ENCODE measurements at regions not wholly inside any gene's neighbourhood (a gene's known extent, or its start where the extent isn't known, plus 50 kb on each side); places are given as distances from the start of the nearest gene placed in this dataset.

GRCh38 chr1:30417001-30417700 is 306.2 kb downstream of the MATN1 start:
- no peak for DNase-seq

- DNase-seq, result no peak
Measured at GRCh38 chr1:30416221-30416820, 307.1 kb downstream of the MATN1 start.

- no peak for DNase-seq
Measured at GRCh38 chr1:30415171-30415940, 308.0 kb downstream of the MATN1 start.

GRCh38 chr1:30414851-30415165 is 308.6 kb downstream of the MATN1 start:
- DNase-seq, result no peak

- no peak for DNase-seq
Measured at GRCh38 chr1:30414086-30414850, 309.1 kb downstream of the MATN1 start.

- no peak for DNase-seq
Measured at GRCh38 chr1:30413606-30414005, 309.8 kb downstream of the MATN1 start.

GRCh38 chr1:30413111-30413440 is 310.3 kb downstream of the MATN1 start:
- no peak for DNase-seq

GRCh38 chr1:30412241-30413110 is 310.9 kb downstream of the MATN1 start:
- DNase-seq, result no peak

GRCh38 chr1:30411206-30411605 is 312.2 kb downstream of the MATN1 start:
- no peak for DNase-seq

- no peak for DNase-seq
Measured at GRCh38 chr1:30410153-30410851, 313.1 kb downstream of the MATN1 start.

- DNase-seq, result no peak
Measured at GRCh38 chr1:30409476-30410152, 313.8 kb downstream of the MATN1 start.

GRCh38 chr1:30407865-30408580 is 315.4 kb downstream of the MATN1 start:
- DNase-seq, result no peak

- DNase-seq, result no peak
Measured at GRCh38 chr1:30406996-30407864, 316.2 kb downstream of the MATN1 start.

- no peak for DNase-seq
Measured at GRCh38 chr1:30405631-30406212, 317.7 kb downstream of the MATN1 start.

GRCh38 chr1:30405081-30405480 is 318.3 kb downstream of the MATN1 start:
- DNase-seq, result no peak

GRCh38 chr1:30404341-30404740 is 319.0 kb downstream of the MATN1 start:
- no peak for DNase-seq

- DNase-seq, result no peak
Measured at GRCh38 chr1:30403726-30404125, 319.7 kb downstream of the MATN1 start.

- DNase-seq, result no peak
Measured at GRCh38 chr1:30403061-30403645, 320.2 kb downstream of the MATN1 start.

- DNase-seq, result no peak
Measured at GRCh38 chr1:30402031-30402430, 321.4 kb downstream of the MATN1 start.

All from NCI-H187 (cell line).